Erythroblast (primary cell): ENCODE measurements at regions not wholly inside any gene's neighbourhood (a gene's known extent, or its start where the extent isn't known, plus 50 kb on each side); places are given as distances from the start of the nearest gene placed in this dataset.

Experiments used
- GATA1 ChIP-seq: IDR thresholded peaks from 2 replicates; pipeline ENCODE4 v1.6.1; 2011; ENCODE audit warnings: low read depth, mild to moderate bottlenecking, control low read depth, low read length, moderate library complexity
- POLR2A ChIP-seq: IDR thresholded peaks from 2 replicates; pipeline ENCODE4 v1.6.1; 2011; ENCODE audit warnings: mild to moderate bottlenecking, low read length

DNA sequence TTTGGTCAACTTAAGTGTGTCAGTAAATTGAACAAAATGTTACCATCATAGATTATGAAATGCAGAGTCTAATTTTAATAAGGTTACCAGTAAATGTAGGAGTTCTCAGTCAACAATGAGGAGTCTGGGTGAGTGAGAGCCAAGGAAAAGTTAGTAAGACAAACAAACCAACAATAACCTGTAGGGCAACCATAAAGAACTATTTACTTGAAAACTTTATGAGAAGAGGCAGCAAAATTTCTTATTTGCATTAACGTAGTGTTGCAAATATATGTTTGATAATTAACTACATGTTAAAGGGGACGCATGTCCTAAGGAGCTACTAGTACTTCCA lies 131.1 kb upstream of the SOX4 start:
- TF ChIP-seq POLR2A (no peak), GATA1 (no peak)
